ENCODE measurements at regions not wholly inside any gene's neighbourhood (a gene's known extent, or its start where the extent isn't known, plus 50 kb on each side); places are given as distances from the start of the nearest gene placed in this dataset.

DNA sequence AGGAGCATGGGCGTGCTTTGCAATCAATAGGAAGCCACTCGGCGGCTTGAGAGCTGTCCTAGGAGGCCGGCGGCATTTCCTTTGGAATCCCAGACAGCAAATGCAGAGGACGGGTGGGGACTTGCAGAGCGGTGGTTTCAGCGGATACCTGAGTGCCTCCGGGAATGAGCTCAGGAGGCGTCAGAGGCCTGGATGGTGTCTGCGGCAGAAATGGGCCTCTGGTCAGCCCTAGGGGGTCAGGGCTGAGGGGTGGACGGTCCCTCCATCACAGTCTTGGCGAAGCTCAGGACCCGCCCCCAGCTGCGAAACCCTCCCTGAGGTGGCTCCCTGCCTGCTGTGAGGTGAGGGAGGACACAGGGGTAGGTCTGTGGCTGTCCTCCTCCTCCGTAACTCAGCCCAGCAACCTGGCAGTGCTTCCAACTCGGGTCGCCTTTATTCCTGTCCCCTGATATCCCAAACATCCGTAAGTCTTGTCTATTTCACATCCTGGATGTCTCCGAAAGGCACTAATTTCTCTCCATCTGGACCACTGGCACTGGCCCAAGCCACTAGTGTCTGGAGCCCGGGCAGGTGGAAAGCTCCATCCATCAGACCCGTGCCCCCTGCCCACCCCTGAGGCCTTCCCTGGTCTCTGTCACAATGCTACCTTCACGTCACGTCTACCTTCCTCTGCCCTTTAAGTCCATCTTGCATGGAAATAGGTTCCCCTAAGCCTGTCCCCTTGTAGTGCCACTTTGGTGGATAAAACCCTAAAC is 686.6 kb downstream of the BRD1 start:
- H3K27me3 Mint-ChIP-seq (ENCODE audit: low read depth) = peaks cover 29% of the 10 kb centered on the region
- ATAC-seq (replicated peaks in 1 of 2) = no peak
- no peaks in the 10 kb centered on the region for H3K4me1 Mint-ChIP-seq (ENCODE audit: low read depth)
- H3K4me3 Mint-ChIP-seq = no peak overlapping the region
- no peak for DNase-seq
- H3K9me3 Mint-ChIP-seq = no peaks in the 10 kb centered on the region
- H3K27ac Mint-ChIP-seq = no peak overlapping the region
- no peaks in the 10 kb centered on the region for H3K36me3 Mint-ChIP-seq (ENCODE audit: insufficient read depth in 2 of 2)

DNA sequence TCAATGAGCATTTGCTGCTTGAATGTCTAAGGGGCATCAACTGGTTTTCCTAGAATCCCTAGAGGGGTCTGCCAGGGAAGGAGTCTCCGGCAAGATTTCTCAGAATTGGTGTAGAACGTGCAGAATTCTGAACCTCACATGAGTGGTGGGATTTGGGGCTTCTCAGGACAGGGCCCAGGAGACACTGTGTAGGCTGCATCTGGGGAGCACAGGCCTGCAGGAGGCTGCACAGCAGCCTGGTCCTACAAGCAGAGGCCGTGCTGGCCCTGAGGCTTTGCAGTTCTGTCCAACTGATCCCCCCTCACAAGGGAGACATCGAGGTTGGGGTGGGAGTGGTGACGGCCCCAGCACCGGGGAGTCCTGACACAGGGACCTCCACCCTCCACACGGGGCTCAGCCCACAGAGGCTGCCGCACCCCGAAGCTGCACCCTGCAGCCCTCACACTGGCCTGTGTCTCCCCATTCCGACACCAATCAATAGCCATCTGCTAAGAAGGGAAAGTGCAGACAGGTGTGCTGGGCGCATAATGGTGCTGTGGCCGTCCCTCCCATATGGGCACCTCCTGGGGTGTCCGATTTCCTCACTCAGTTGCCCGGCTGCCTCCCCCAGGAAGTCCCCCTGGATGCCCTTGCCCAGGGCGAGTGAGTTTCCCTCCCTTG is 688.1 kb downstream of the BRD1 start:
- ATAC-seq (replicated peaks in 1 of 2) (no peak), DNase-seq (no peak)
- no peaks in the 10 kb centered on the region for H3K9me3 Mint-ChIP-seq
- H3K27ac Mint-ChIP-seq = no peak overlapping the region
- no peaks in the 10 kb centered on the region for H3K4me1 Mint-ChIP-seq (ENCODE audit: low read depth)
- no peak overlapping the region for H3K4me3 Mint-ChIP-seq
- no peaks in the 10 kb centered on the region for H3K36me3 Mint-ChIP-seq (ENCODE audit: insufficient read depth in 2 of 2)
- H3K27me3 Mint-ChIP-seq (ENCODE audit: low read depth) = peaks cover 30% of the 10 kb centered on the region

DNA sequence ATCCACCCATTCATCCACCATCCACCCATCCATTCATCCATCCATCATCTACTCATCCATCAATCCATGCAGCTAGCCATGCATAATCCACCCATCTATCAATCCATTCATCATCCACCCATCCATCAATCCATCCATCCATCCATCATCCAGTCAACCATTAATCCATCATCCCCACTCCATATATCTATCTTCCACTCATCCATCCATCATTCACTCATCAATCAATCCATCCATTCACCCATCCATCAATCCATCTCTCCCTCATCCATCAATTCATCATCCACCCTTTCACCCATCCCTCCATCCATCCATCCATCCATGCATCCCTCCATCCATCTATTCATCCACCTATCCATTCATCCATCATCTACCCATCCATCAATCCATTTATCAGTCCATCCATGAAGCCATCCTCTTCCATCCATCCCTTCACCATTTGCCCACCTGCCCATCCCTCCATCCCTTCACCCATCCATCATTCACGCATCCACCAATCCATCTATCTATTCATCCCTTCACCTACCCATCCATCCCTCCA is 689.4 kb downstream of the BRD1 start:
- DNase-seq (no peak), ATAC-seq (replicated peaks in 1 of 2) (no peak)
- H3K36me3 Mint-ChIP-seq (ENCODE audit: insufficient read depth in 2 of 2) = no peaks in the 10 kb centered on the region

DNA sequence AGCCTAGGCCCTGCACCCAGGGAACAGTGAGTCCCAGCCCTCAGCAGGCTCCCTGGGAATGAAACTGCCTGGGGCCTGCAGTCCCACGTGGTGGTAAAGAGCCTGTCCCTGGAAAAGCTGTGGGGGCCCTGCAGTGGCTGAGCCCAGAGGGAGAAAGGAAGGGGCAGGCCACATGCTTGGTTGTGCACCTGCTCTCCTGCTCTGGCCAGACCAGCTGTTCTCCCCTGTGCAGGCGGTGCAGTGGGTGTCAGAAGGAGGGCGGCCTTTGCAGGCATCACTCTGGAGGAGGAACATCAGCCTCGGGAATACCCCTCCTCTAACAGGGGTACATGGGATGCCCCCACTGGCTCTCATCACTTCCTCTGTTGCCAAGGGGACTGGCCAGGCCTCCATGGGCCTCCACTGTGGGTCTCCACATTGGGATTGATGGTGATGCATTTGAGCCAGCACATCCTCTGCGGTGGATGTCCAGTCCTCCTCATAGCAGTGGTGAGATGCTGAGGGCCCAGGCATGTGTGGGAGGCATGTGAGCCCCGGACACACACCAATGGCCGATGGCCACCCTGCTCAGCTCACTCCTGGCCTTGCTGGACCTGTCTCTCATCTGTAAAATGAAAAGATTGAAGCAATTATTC is 690.4 kb downstream of the BRD1 start:
- Mint-ChIP-seq H3K27ac (no peak overlapping the region), H3K36me3 (ENCODE audit: insufficient read depth in 2 of 2) (no peaks in the 10 kb centered on the region), H3K27me3 (ENCODE audit: low read depth) (peaks cover 40% of the 10 kb centered on the region), H3K9me3 (no peaks in the 10 kb centered on the region), H3K4me1 (ENCODE audit: low read depth) (no peaks in the 10 kb centered on the region), H3K4me3 (no peak overlapping the region)
- ATAC-seq (replicated peaks in 1 of 2) = no peak
- no peak for DNase-seq

More for the DNA sequence above, 689.4 kb downstream of the BRD1 start:
- H3K4me1 Mint-ChIP-seq (ENCODE audit: low read depth) = no peaks in the 10 kb centered on the region
- no peak overlapping the region for H3K27ac Mint-ChIP-seq
- H3K27me3 Mint-ChIP-seq (ENCODE audit: low read depth) = peaks cover 32% of the 10 kb centered on the region
- H3K9me3 Mint-ChIP-seq = no peaks in the 10 kb centered on the region
- no peak overlapping the region for H3K4me3 Mint-ChIP-seq

DNA sequence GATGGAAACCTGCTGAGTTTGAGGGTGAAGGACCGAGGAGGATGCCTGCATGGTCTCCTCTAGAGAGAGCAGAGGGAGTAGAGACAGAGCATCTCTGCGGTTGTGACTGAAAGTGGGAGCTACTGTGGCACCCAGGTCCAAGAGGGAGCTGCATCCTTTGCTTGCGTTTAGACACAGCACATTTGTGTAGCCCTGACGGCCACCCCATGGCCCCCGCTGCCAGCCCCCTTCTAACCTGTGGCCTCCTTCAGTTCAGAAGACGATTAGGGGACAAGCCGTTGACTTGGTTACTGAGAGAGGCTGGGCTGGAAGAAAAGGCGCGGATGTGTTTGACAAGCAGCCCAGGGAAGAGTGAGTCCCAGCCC is 690.9 kb downstream of the BRD1 start:
- no peaks in the 10 kb centered on the region for H3K4me1 Mint-ChIP-seq (ENCODE audit: low read depth)
- peaks cover 41% of the 10 kb centered on the region for H3K27me3 Mint-ChIP-seq (ENCODE audit: low read depth)
- H3K36me3 Mint-ChIP-seq (ENCODE audit: insufficient read depth in 2 of 2) = no peaks in the 10 kb centered on the region
- no peak overlapping the region for H3K4me3 Mint-ChIP-seq
- ATAC-seq (replicated peaks in 1 of 2) = no peak
- no peak for DNase-seq
- H3K27ac Mint-ChIP-seq = no peak overlapping the region
- H3K9me3 Mint-ChIP-seq = no peaks in the 10 kb centered on the region

DNA sequence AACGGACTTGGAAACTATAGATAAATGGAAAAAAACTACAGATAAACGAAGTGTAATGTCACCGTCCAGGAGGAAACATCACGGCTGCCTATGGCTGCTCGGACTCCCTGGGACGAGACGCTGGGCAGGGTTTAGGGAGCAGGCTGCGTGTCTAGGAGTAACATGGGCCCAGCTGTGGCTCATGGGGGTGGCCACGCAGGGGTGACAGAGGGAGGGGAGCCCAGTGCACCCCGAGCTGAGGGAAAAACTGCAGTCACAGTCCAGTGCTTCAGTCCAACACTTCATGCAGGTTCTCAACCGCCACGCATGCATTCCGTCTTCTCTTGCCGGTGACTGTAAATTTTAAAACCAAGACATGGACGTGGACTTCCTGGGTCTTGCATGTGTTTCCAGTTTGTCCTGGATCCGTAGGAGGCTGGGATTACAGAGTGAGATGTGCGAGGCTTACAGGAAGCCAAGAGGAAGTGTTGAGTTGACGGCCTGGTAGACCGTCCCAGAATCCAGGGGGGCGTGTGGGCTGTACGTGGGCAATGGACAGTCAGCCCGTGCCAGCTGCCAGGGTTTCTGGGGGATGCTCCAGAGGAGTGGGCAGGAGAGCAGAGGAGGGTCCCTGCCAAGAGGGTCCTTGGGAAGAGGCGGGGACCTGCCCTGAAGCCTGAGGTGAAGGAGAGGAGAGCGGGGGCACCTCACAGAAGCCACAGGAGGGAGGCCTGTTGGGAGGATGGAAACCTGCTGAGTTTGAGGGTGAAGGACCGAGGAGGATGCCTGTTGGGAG is 691.4 kb downstream of the BRD1 start:
- no peak overlapping the region for H3K4me3 Mint-ChIP-seq
- no peaks in the 10 kb centered on the region for H3K9me3 Mint-ChIP-seq
- ATAC-seq (replicated peaks in 1 of 2) = no peak
- no peak overlapping the region for H3K27ac Mint-ChIP-seq
- peaks cover 40% of the 10 kb centered on the region for H3K27me3 Mint-ChIP-seq (ENCODE audit: low read depth)
- H3K4me1 Mint-ChIP-seq (ENCODE audit: low read depth) = no peaks in the 10 kb centered on the region
- no peak for DNase-seq
- H3K36me3 Mint-ChIP-seq (ENCODE audit: insufficient read depth in 2 of 2) = no peaks in the 10 kb centered on the region

DNA sequence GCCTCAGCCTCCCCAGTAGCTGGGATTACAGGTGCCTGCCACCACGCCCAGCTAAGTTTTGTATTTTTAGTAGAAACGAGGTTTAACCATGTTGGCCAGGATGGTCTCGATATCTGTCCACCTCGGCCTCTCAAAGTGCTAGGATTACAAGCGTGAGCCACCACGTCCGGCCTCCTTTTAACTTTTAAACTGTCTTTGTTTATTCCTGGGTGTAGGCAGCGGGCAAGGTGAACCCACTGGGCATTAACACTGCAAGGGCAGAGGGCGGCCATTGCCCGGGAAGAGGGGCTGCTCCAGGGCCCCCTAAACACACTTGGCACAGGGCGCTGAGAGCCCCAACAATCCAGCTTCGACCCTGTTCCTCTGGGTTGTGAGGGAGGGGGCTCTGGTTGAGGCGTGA is 693.6 kb downstream of the BRD1 start:
- Mint-ChIP-seq H3K4me1 (ENCODE audit: low read depth) (no peaks in the 10 kb centered on the region), H3K9me3 (peaks cover 0 to 2% of the 10 kb centered on the region in 2 donors), H3K27ac (no peak overlapping the region), H3K27me3 (ENCODE audit: low read depth) (peaks cover 45% of the 10 kb centered on the region), H3K4me3 (no peak overlapping the region), H3K36me3 (ENCODE audit: insufficient read depth in 2 of 2) (no peaks in the 10 kb centered on the region)
- DNase-seq = no peak
- ATAC-seq (replicated peaks in 1 of 2) = no peak

DNA sequence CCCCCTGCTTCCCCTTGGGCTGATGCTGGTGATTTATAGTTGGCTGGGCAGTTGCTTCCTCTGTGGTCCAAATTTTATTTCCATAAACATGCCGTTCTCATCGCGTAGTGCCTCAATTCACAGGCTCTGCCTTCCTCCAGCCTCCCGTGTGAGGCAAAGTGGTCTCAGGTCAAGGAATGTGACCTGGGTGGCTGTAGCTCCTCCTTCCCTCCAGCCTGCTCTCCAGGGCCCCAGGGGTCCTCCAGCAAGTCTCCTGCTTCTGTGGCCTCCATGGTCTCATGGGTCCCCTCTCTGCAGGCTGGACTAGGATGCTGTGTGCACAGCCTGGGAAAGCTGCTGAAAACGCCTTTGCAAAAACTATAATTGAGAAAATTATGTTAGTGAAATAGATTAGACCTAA is 694.1 kb downstream of the BRD1 start:
- no peaks in the 10 kb centered on the region for H3K36me3 Mint-ChIP-seq (ENCODE audit: insufficient read depth in 2 of 2)
- H3K4me3 Mint-ChIP-seq = no peak overlapping the region
- H3K27me3 Mint-ChIP-seq (ENCODE audit: low read depth) = peaks cover 44% of the 10 kb centered on the region
- peaks cover 0 to 3% of the 10 kb centered on the region in 2 donors for H3K9me3 Mint-ChIP-seq
- H3K4me1 Mint-ChIP-seq (ENCODE audit: low read depth) = no peaks in the 10 kb centered on the region
- ATAC-seq (replicated peaks in 1 of 2) = no peak
- DNase-seq = no peak
- H3K27ac Mint-ChIP-seq = no peak overlapping the region

DNA sequence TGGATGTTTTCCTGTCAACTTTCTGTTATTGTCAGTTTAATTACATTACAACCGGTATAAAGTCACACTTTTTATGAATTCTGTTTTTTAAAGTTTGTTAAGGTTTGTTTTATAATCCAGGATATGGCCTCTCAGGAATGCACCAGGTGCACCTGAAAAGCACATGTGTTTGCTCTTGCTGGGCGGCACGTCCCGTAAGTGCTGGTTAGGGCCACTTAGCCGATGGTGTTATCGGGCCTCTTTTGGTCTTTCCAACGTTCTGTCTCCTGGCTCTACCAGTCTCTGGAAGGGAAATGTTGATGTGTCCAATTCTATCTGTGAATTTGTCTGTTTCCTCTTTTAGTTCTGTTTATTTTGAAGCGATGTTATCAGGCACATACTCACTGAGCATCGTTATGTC is 695.7 kb downstream of the BRD1 start:
- no peak for ATAC-seq (replicated peaks in 1 of 2)
- Mint-ChIP-seq H3K4me1 (ENCODE audit: low read depth) (no peaks in the 10 kb centered on the region), H3K27ac (no peak overlapping the region), H3K36me3 (ENCODE audit: insufficient read depth in 2 of 2) (no peaks in the 10 kb centered on the region), H3K27me3 (ENCODE audit: low read depth) (peaks cover 38% of the 10 kb centered on the region), H3K4me3 (no peak overlapping the region), H3K9me3 (peaks cover 0 to 3% of the 10 kb centered on the region in 2 donors)
- no peak for DNase-seq

DNA sequence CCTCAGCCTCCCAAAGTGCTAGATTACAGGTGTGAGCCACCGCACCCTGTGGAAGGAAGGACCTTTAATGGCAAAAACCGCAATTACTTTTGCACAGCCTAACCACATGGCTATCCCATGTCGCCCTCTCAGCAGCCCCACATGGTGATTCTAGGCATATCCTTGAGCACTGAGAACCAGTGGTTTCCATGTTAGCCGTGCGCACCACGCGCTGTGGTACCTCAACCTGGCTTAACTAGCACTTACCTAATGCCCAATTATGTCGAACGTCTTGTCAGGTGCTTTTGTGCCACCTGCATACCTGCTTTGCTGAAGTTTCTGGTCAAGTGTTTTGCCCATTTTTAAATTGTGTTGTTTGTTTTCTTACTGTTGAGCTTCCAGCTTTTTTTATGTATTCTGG is 697.9 kb downstream of the BRD1 start:
- Mint-ChIP-seq H3K36me3 (ENCODE audit: insufficient read depth in 2 of 2) (no peaks in the 10 kb centered on the region), H3K27ac (no peak overlapping the region), H3K4me1 (ENCODE audit: low read depth) (no peaks in the 10 kb centered on the region), H3K9me3 (peaks cover 0 to 3% of the 10 kb centered on the region in 2 donors), H3K27me3 (ENCODE audit: low read depth) (peaks cover 33% of the 10 kb centered on the region), H3K4me3 (no peak overlapping the region)
- ATAC-seq (replicated peaks in 1 of 2) (no peak), DNase-seq (no peak)

DNA sequence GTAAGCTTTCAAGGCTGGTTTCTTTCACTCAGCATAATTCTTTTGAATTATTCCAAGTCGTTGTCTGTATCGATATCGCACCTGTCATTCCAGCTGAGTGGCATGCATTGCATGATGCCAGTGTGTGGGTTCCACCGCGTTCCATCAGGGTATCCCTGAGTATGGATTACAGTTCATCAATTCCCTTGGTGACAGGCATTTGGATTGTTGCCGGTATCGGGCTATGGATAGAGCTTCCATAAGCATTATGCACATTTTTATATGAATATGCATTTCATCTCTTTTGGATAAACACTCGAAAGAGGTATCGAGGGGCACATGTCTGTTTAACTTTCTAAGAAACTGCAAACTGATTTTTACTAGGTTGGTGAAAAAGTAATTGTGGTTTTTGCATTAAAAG is 698.8 kb downstream of the BRD1 start:
- Mint-ChIP-seq H3K4me1 (ENCODE audit: low read depth) (no peaks in the 10 kb centered on the region), H3K9me3 (peaks cover under 1 to 3% of the 10 kb centered on the region in 2 donors), H3K27ac (no peak overlapping the region), H3K4me3 (no peak overlapping the region), H3K36me3 (ENCODE audit: insufficient read depth in 2 of 2) (no peaks in the 10 kb centered on the region), H3K27me3 (ENCODE audit: low read depth) (peaks cover 41% of the 10 kb centered on the region)
- no peak for DNase-seq
- no peak for ATAC-seq (replicated peaks in 1 of 2)

DNA sequence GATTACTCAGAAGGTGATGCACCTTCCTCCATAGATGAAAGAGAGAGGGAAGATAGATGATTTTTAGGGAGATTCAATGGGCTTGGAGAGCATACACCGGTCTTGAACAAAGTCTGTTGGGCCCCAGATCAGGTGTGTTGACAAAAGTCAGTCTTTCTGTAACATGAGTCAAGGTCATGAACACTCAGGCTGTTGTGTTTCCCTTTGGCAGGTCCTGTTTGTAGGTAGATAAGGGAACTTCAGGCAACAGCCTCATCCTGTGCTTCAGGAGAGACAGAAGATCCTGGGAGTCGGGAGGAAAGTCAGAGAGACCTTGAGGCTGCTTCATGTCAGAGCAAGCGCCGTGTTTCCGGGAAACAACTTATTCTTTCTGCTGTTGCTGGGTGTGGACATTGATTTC is 703.1 kb downstream of the BRD1 start:
- H3K9me3 Mint-ChIP-seq = peaks cover 4 to 6% of the 10 kb centered on the region in 2 donors
- DNase-seq (no peak), ATAC-seq (replicated peaks in 1 of 2) (no peak)
- no peaks in the 10 kb centered on the region for H3K4me1 Mint-ChIP-seq (ENCODE audit: low read depth)
- peaks cover 0 to 2% of the 10 kb centered on the region in 2 donors for H3K36me3 Mint-ChIP-seq (ENCODE audit: insufficient read depth in 2 of 2)
- no peak overlapping the region for H3K27ac Mint-ChIP-seq
- no peak overlapping the region for H3K4me3 Mint-ChIP-seq
- H3K27me3 Mint-ChIP-seq (ENCODE audit: low read depth) = peaks cover 24% of the 10 kb centered on the region
